ENCODE measurements at regions not wholly inside any gene's neighbourhood (a gene's known extent, or its start where the extent isn't known, plus 50 kb on each side); places are given as distances from the start of the nearest gene placed in this dataset.

GRCh38 chr11:128304666-128305485, 282.5 kb downstream of the ETS1 start:
- whole genome bisulfite sequencing, 2 donors = 84 to 93% methylated on average over 8 of the region's 8 CpGs
- H3K9ac ChIP-seq (ENCODE audit: insufficient read depth in 1 of 2, low read length in 2 of 2) = no peak overlapping the region
- no peak overlapping the region for H3K27ac ChIP-seq (ENCODE audit: low read depth in 1 of 2, low read length in 1 of 2)
- no peaks in the 10 kb centered on the region for H3K36me3 ChIP-seq (ENCODE audit: control insufficient read depth in 4 of 4, insufficient read depth in 4 of 4, low read length in 4 of 4)
- no peaks in the 10 kb centered on the region for H3K27me3 ChIP-seq (ENCODE audit: control insufficient read depth in 3 of 3, insufficient read depth in 3 of 3, low read length in 2 of 3)
- DNase-seq = no peak
- H3K4me1 ChIP-seq (ENCODE audit: control insufficient read depth in 5 of 5, insufficient read depth in 5 of 5, low read length in 5 of 5) = no peaks in the 10 kb centered on the region
- H3K9me3 ChIP-seq (ENCODE audit: control insufficient read depth in 4 of 4, insufficient read depth in 3 of 4, low read length in 3 of 4) = no peaks in the 10 kb centered on the region
- no peak for TF ChIP-seq CTCF (IDR thresholded peaks at IDR 0.05; ENCODE audit: control extremely low read depth, extremely low read depth)
- ATAC-seq (ENCODE audit: insufficient read depth, low FRiP score) = no peak
- no peak overlapping the region for H3K4me3 ChIP-seq

- H3K27me3 ChIP-seq (ENCODE audit: control insufficient read depth in 3 of 3, insufficient read depth in 3 of 3, low read length in 2 of 3) = no peaks in the 10 kb centered on the region
- TF ChIP-seq CTCF (IDR thresholded peaks at IDR 0.05; ENCODE audit: control extremely low read depth, extremely low read depth) = no peak
- H3K4me3 ChIP-seq = no peak overlapping the region
- H3K9me3 ChIP-seq (ENCODE audit: control insufficient read depth in 4 of 4, insufficient read depth in 3 of 4, low read length in 3 of 4) = no peaks in the 10 kb centered on the region
- peaks cover 0 to 6% (median 2%) of the 10 kb centered on the region in 5 donors for H3K4me1 ChIP-seq (ENCODE audit: control insufficient read depth in 5 of 5, insufficient read depth in 5 of 5, low read length in 5 of 5)
- 88 to 94% methylated on average over 2 of the region's 2 CpGs for WGBS, 2 donors
- no peak for DNase-seq
- ATAC-seq (ENCODE audit: insufficient read depth, low FRiP score) = no peak
- no peaks in the 10 kb centered on the region for H3K36me3 ChIP-seq (ENCODE audit: control insufficient read depth in 4 of 4, insufficient read depth in 4 of 4, low read length in 4 of 4)
- no peak overlapping the region for H3K27ac ChIP-seq (ENCODE audit: low read depth in 1 of 2, low read length in 1 of 2)
- H3K9ac ChIP-seq (ENCODE audit: insufficient read depth in 1 of 2, low read length in 2 of 2) = no peak overlapping the region
Measured at GRCh38 chr11:128304116-128304515, 283.2 kb downstream of the ETS1 start.

GRCh38 chr11:128303383-128303782, 284.0 kb downstream of the ETS1 start:
- Histone ChIP-seq H3K4me3 (no peak overlapping the region), H3K27ac (ENCODE audit: low read depth in 1 of 2, low read length in 1 of 2) (no peak overlapping the region)
- ATAC-seq (ENCODE audit: insufficient read depth, low FRiP score) = no peak

More at GRCh38 chr11:128303383-128303782, 284.0 kb downstream of the ETS1 start:
- WGBS, 2 donors = 94 to 97% methylated on average over 5 of the region's 5 CpGs
- no peak for DNase-seq
- H3K27me3 ChIP-seq (ENCODE audit: control insufficient read depth in 3 of 3, insufficient read depth in 3 of 3, low read length in 2 of 3) = no peaks in the 10 kb centered on the region
- TF ChIP-seq CTCF (IDR thresholded peaks at IDR 0.05; ENCODE audit: control extremely low read depth, extremely low read depth) = no peak
- H3K36me3 ChIP-seq (ENCODE audit: control insufficient read depth in 4 of 4, insufficient read depth in 4 of 4, low read length in 4 of 4) = no peaks in the 10 kb centered on the region
- no peak overlapping the region for H3K9ac ChIP-seq (ENCODE audit: insufficient read depth in 1 of 2, low read length in 2 of 2)
- H3K9me3 ChIP-seq (ENCODE audit: control insufficient read depth in 4 of 4, insufficient read depth in 3 of 4, low read length in 3 of 4) = no peaks in the 10 kb centered on the region
- H3K4me1 ChIP-seq (ENCODE audit: control insufficient read depth in 5 of 5, insufficient read depth in 5 of 5, low read length in 5 of 5) = peaks cover 4 to 11% (median 5%) of the 10 kb centered on the region in 5 donors
